ENCODE measurements at regions not wholly inside any gene's neighbourhood (a gene's known extent, or its start where the extent isn't known, plus 50 kb on each side); places are given as distances from the start of the nearest gene placed in this dataset.
"Not testable (repeated sequence)": the region's sequence is repeated elsewhere in the genome, so short reads cannot be mapped to it uniquely, and the experiment has no call there.

DNA sequence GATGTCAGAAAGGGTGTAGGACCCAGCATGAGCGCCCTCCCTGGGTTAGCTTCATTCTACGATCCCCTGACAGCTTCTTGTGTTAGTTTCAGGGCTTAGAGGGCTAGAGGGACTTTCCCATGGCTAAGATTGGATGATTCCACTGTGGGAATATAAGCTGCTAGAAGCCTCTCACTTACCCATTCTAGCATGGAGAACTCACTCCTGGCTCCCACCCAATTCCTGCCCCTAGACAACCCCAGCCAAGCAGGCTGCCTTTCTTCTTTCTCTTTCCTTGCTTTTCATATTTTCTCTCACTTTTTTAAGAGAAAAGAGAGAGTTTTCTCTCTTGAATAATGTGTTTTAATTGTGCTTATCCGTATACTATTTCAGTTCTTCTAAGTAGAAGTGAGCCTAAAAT is 335.1 kb upstream of the CNTN6 start:
- no peak for DNase-seq (ENCODE audit: low read depth in 2 of 2)
- no peak overlapping the region for H3K4me3 ChIP-seq (replicated peaks in 1 of 2; ENCODE audit: low read depth in 2 of 2, low read length in 2 of 2)
- TF ChIP-seq, protein P1, sequence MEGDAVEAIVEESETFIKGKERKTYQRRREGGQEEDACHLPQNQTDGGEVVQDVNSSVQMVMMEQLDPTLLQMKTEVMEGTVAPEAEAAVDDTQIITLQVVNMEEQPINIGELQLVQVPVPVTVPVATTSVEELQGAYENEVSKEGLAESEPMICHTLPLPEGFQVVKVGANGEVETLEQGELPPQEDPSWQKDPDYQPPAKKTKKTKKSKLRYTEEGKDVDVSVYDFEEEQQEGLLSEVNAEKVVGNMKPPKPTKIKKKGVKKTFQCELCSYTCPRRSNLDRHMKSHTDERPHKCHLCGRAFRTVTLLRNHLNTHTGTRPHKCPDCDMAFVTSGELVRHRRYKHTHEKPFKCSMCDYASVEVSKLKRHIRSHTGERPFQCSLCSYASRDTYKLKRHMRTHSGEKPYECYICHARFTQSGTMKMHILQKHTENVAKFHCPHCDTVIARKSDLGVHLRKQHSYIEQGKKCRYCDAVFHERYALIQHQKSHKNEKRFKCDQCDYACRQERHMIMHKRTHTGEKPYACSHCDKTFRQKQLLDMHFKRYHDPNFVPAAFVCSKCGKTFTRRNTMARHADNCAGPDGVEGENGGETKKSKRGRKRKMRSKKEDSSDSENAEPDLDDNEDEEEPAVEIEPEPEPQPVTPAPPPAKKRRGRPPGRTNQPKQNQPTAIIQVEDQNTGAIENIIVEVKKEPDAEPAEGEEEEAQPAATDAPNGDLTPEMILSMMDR (IDR thresholded peaks at IDR 0.05; ENCODE audit: low read depth, low read length), result no peak

- no peak for DNase-seq (ENCODE audit: low read depth in 2 of 2)
- TF ChIP-seq, protein P1 (IDR thresholded peaks at IDR 0.05; ENCODE audit: low read depth, low read length), result no peak
- H3K4me3 ChIP-seq (replicated peaks in 1 of 2; ENCODE audit: low read depth in 2 of 2, low read length in 2 of 2), result no peak overlapping the region
These were observed 333.7 kb upstream of the CNTN6 start for GRCh38 chr3:759106-759505.

- not testable (repeated sequence) for DNase-seq (ENCODE audit: low read depth in 2 of 2); H3K4me3 ChIP-seq (replicated peaks in 1 of 2; ENCODE audit: low read depth in 2 of 2, low read length in 2 of 2)
These were observed 319.4 kb upstream of the CNTN6 start for GRCh38 chr3:773433-773832.

- no peak for DNase-seq (ENCODE audit: low read depth in 2 of 2)
- TF ChIP-seq, protein P1 (IDR thresholded peaks at IDR 0.05; ENCODE audit: low read depth, low read length), result no peak
These were observed 317.5 kb upstream of the CNTN6 start for GRCh38 chr3:775178-775880.

DNA sequence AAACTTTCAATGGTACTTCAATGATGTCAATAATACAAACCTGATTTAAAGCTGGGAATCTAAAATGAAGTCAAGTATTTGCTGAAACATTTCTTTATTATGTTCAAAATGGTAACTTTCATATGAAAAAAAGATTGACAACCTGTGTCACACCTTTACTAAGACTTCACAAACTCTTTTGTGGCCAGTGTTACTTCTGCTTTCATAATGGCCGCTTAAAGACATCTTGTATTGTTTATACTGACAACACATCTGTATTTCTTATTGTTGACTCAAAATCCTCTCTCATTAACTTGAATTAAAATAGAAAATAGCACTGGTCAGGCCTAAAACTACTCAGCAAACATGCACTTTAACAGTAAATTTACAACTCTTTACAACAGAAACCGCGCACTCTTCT is 312.3 kb upstream of the CNTN6 start:
- TF ChIP-seq, protein P1 (IDR thresholded peaks at IDR 0.05; ENCODE audit: low read depth, low read length), result no peak
- H3K4me3 ChIP-seq (replicated peaks in 1 of 2; ENCODE audit: low read depth in 2 of 2, low read length in 2 of 2), result no peak overlapping the region
- no peak for DNase-seq (ENCODE audit: low read depth in 2 of 2)

More at GRCh38 chr3:775178-775880, 317.5 kb upstream of the CNTN6 start:
- H3K4me3 ChIP-seq (replicated peaks in 1 of 2; ENCODE audit: low read depth in 2 of 2, low read length in 2 of 2), result no peak overlapping the region

- H3K4me3 ChIP-seq (replicated peaks in 1 of 2; ENCODE audit: low read depth in 2 of 2, low read length in 2 of 2), result no peak overlapping the region
- TF ChIP-seq, protein P1 (IDR thresholded peaks at IDR 0.05; ENCODE audit: low read depth, low read length), result no peak
- DNase-seq (ENCODE audit: low read depth in 2 of 2), result no peak
These were observed 301.4 kb upstream of the CNTN6 start for GRCh38 chr3:791442-791841.

GRCh38 chr3:792630-793029 is 300.2 kb upstream of the CNTN6 start:
- H3K4me3 ChIP-seq (replicated peaks in 1 of 2; ENCODE audit: low read depth in 2 of 2, low read length in 2 of 2), result no peak overlapping the region
- TF ChIP-seq, protein P1 (IDR thresholded peaks at IDR 0.05; ENCODE audit: low read depth, low read length), result no peak
- no peak for DNase-seq (ENCODE audit: low read depth in 2 of 2)
